KMS-11 (cell line): ENCODE measurements at regions not wholly inside any gene's neighbourhood (a gene's known extent, or its start where the extent isn't known, plus 50 kb on each side); places are given as distances from the start of the nearest gene placed in this dataset.

ENCODE experiments used
- H2AFZ ChIP-seq: fragments of 200-600 bp; sonication (generic); 2 replicates; pipeline ENCODE4 v1.6.1; 2016; ENCODE audit warnings: antibody characterized with exemption, mixed run types, low read depth
- H3K27ac ChIP-seq: fragments of 200-600 bp; sonication (generic); 2 replicates; pipeline ENCODE4 v1.6.1; 2016; ENCODE audit warnings: mild to moderate bottlenecking, mixed run types
- H3K27me3 ChIP-seq: fragments of 200-600 bp; sonication (generic); 2 replicates; pipeline ENCODE4 v1.6.1; 2017; ENCODE audit warnings: mild to moderate bottlenecking, low read depth, mixed run types, moderate library complexity; ENCODE audit not compliant: insufficient read depth
- H3K36me3 ChIP-seq: fragments of 200-600 bp; sonication (generic); 2 replicates; pipeline ENCODE4 v1.6.1; 2017; ENCODE audit warnings: mild to moderate bottlenecking, mixed run types; ENCODE audit not compliant: insufficient read depth
- H3K4me1 ChIP-seq: fragments of 200-600 bp; sonication (generic); 2 replicates; pipeline ENCODE4 v1.6.1; 2016; ENCODE audit warnings: mild to moderate bottlenecking, low read depth, mixed run types; ENCODE audit not compliant: poor library complexity, severe bottlenecking
- H3K4me2 ChIP-seq: fragments of 200-600 bp; sonication (generic); 2 replicates; pipeline ENCODE4 v1.7.0; 2016; ENCODE audit warnings: mild to moderate bottlenecking, mixed run types
- H3K4me3 ChIP-seq: fragments of 200-600 bp; sonication (generic); IDR thresholded peaks from 2 replicates; pipeline ENCODE4 v1.6.1; 2017; ENCODE audit warnings: low read depth, low read length, mixed read lengths; ENCODE audit not compliant: insufficient read depth
- H3K79me2 ChIP-seq: fragments of 200-600 bp; sonication (generic); 2 replicates; pipeline ENCODE4 v1.6.1; 2016; ENCODE audit warnings: low read depth, mixed run types; ENCODE audit not compliant: insufficient read depth
- H3K9ac ChIP-seq: fragments of 200-600 bp; sonication (generic); 2 replicates; pipeline ENCODE4 v1.6.1; 2016; ENCODE audit warnings: mild to moderate bottlenecking, mixed run types
- H4K20me1 ChIP-seq: fragments of 200-600 bp; sonication (generic); 2 replicates; pipeline ENCODE4 v1.6.1; 2016; ENCODE audit warnings: mild to moderate bottlenecking, mixed run types; ENCODE audit not compliant: insufficient read depth
- CTCF ChIP-seq: fragments of 200-600 bp; sonication (generic); conservative IDR thresholded peaks from 2 replicates; pipeline ENCODE4 v1.6.1; 2017; ENCODE audit warnings: low read depth, mild to moderate bottlenecking, antibody characterized with exemption, low read length, moderate library complexity, mixed read lengths

- no peaks in the 10 kb centered on the region for H3K27me3 ChIP-seq
- no peaks in the 10 kb centered on the region for H3K79me2 ChIP-seq
- H3K36me3 ChIP-seq: no peaks in the 10 kb centered on the region
- TF ChIP-seq CTCF: no peak
- no peak overlapping the region for H2AFZ ChIP-seq
- H3K4me3 ChIP-seq: no peak overlapping the region
- no peaks in the 10 kb centered on the region for H3K4me1 ChIP-seq
- no peak overlapping the region for H3K27ac ChIP-seq
- no peak overlapping the region for H3K4me2 ChIP-seq
- H3K9ac ChIP-seq: no peak overlapping the region
- H4K20me1 ChIP-seq: no peaks in the 10 kb centered on the region
These were observed 77.0 kb upstream of the NT5E start for GRCh38 chr6:85372915-85373270.

- H3K27me3 ChIP-seq: no peaks in the 10 kb centered on the region
- no peak overlapping the region for H2AFZ ChIP-seq
- H3K4me3 ChIP-seq: no peak overlapping the region
- H3K4me1 ChIP-seq: no peaks in the 10 kb centered on the region
- no peak overlapping the region for H3K4me2 ChIP-seq
- H3K79me2 ChIP-seq: no peaks in the 10 kb centered on the region
- no peak overlapping the region for H3K9ac ChIP-seq
- H3K27ac ChIP-seq: no peak overlapping the region
- H3K36me3 ChIP-seq: no peaks in the 10 kb centered on the region
- no peak for TF ChIP-seq CTCF
- H4K20me1 ChIP-seq: no peaks in the 10 kb centered on the region
These were observed 77.5 kb upstream of the NT5E start for GRCh38 chr6:85372188-85372914.

- Histone ChIP-seq H3K4me1 (no peaks in the 10 kb centered on the region), H3K36me3 (no peaks in the 10 kb centered on the region), H3K27me3 (no peaks in the 10 kb centered on the region), H3K4me3 (no peak overlapping the region), H4K20me1 (no peaks in the 10 kb centered on the region), H3K27ac (no peak overlapping the region), H3K4me2 (no peak overlapping the region), H2AFZ (no peak overlapping the region), H3K79me2 (no peaks in the 10 kb centered on the region), H3K9ac (no peak overlapping the region)
- no peak for TF ChIP-seq CTCF
These were observed 81.3 kb upstream of the NT5E start for GRCh38 chr6:85368631-85369030.

GRCh38 chr6:85364344-85364743 lies 85.5 kb upstream of the NT5E start:
- no peak overlapping the region for H3K9ac ChIP-seq
- no peaks in the 10 kb centered on the region for H3K36me3 ChIP-seq
- H3K4me3 ChIP-seq: no peak overlapping the region
- no peaks in the 10 kb centered on the region for H3K79me2 ChIP-seq
- H4K20me1 ChIP-seq: no peaks in the 10 kb centered on the region
- TF ChIP-seq CTCF: no peak
- H2AFZ ChIP-seq: no peak overlapping the region
- H3K4me2 ChIP-seq: no peak overlapping the region
- H3K4me1 ChIP-seq: no peaks in the 10 kb centered on the region
- H3K27ac ChIP-seq: no peak overlapping the region
- H3K27me3 ChIP-seq: no peaks in the 10 kb centered on the region
